Choroid plexus epithelial cell (primary cell): ENCODE measurements at regions not wholly inside any gene's neighbourhood (a gene's known extent, or its start where the extent isn't known, plus 50 kb on each side); places are given as distances from the start of the nearest gene placed in this dataset.

ENCODE experiments used
- DNase-seq: peaks from one replicate; pipeline ENCODE4 v3.0.0-alpha.2; 2010; ENCODE audit warnings: low read depth
- H3K4me3 ChIP-seq: 2 replicates; pipeline ENCODE4 v1.5.1; 2011; ENCODE audit warnings: low read depth, mild to moderate bottlenecking, control low read depth, low read length, moderate library complexity
- CTCF ChIP-seq: conservative IDR thresholded peaks from 2 replicates; pipeline ENCODE4 v1.5.1; 2011; ENCODE audit warnings: low read depth, mild to moderate bottlenecking, control low read depth, inconsistent platforms, low read length, moderate library complexity

GRCh38 chr2:147394179-147394790 is 450.5 kb upstream of the ACVR2A start:
- no peak for TF ChIP-seq CTCF
- DNase-seq, result no peak
- H3K4me3 ChIP-seq, result no peak overlapping the region

DNA sequence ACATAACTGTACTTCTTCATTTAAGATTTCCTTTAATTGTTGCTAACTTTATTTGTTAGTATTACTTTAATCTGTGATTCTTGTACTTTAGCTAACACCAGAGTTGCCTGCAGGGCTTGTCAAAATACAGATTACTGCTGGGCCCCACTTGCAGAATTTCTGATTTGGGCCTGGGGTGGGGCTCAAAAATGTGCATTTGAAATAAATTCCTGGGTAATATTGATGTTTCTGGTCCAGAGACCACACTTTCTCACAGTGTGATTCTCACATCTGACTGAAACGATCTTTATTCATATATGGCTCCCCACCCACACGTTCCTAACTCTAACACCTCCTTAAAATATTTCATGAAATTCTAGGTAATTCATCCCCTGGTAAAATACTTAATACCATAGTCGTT is 452.6 kb upstream of the ACVR2A start:
- TF ChIP-seq CTCF, result no peak
- H3K4me3 ChIP-seq, result no peak overlapping the region
- DNase-seq, result no peak

- TF ChIP-seq CTCF, result no peak
- DNase-seq, result no peak
- H3K4me3 ChIP-seq, result no peak overlapping the region
These were observed 454.4 kb upstream of the ACVR2A start for GRCh38 chr2:147390475-147390874.

- no peak for DNase-seq
These were observed 455.6 kb upstream of the ACVR2A start for GRCh38 chr2:147389218-147389617.

DNA sequence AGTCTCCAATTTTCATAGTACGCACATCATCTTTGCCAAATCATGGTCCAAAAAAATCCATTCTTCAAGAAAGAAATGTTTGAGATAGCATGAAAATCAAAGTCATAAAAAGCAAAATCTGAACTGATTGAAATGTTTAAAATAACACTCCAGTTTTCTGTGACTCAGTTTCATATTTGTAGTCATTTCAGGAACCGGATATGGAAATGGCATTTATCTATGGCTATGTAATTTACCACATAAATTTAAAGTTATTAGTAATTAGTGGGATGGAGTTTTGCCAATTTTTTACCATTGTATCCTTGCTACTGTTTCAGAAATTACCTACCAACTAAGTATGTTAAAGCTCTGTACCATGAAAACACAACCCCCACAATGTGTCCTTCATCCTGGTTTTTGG is 456.6 kb upstream of the ACVR2A start:
- DNase-seq, result no peak
- H3K4me3 ChIP-seq, result no peak overlapping the region
- no peak for TF ChIP-seq CTCF

More at GRCh38 chr2:147389218-147389617, 455.6 kb upstream of the ACVR2A start:
- no peak overlapping the region for H3K4me3 ChIP-seq
- no peak for TF ChIP-seq CTCF

GRCh38 chr2:147386284-147386683 is 458.5 kb upstream of the ACVR2A start:
- no peak for TF ChIP-seq CTCF
- no peak for DNase-seq
- H3K4me3 ChIP-seq, result no peak overlapping the region

- no peak for DNase-seq
- H3K4me3 ChIP-seq, result no peak overlapping the region
- TF ChIP-seq CTCF, result no peak
These were observed 459.2 kb upstream of the ACVR2A start for GRCh38 chr2:147385600-147385999.
